GM18498 (cell line): ENCODE measurements at regions not wholly inside any gene's neighbourhood (a gene's known extent, or its start where the extent isn't known, plus 50 kb on each side); places are given as distances from the start of the nearest gene placed in this dataset.
"Not testable (repeated sequence)": the region's sequence is repeated elsewhere in the genome, so short reads cannot be mapped to it uniquely, and the experiment has no call there.

Source experiments
- ATAC-seq: cut with Tn5 transposase; IDR thresholded peaks from one replicate; pipeline ENCODE4 v1.9.1; 2021; ENCODE audit warnings: mild to moderate bottlenecking, moderate library complexity; ENCODE audit not compliant: unreplicated experiment

DNA sequence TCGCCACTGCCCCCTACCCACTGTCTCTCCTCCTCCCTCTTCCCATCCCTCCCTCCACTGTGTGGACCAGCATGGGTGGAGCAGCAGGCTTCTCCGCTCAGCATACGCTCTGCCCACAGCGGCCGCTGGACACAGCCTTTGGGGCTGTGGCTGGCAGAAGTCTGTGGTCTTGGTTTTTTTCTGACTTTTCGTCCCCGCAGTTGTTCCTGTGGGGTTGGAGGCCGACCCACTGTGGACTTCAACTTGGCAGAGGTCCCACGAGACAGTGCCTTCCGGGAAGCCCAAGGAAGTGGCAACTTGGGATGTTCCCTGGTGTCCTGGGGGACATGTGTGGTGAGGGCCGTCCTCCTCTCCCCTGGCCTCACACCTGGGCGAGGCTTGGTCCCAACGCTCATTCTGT lies 162.5 kb upstream of the C1orf174 start:
- ATAC-seq: no peak

DNA sequence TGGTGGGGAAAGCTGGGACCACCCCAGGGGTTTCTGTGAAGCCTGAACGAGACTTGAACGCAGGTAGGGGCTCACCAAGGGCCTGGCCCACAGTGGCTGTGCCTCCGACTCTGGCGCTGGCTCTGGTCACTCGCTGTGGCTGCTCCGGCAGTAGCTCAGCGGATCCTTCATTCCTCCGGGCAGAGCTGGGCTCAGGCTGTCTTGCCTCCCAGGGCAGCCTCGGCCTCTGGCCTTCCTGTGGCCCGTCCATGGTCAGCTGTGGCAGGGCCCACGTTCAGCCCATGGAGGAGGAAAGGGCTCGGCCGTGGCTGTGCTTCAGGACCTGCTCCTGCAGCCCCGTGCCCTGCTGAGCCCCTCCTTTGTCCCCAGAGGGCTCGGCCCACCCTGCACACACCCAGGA lies 162.9 kb upstream of the C1orf174 start:
- no peak for ATAC-seq

DNA sequence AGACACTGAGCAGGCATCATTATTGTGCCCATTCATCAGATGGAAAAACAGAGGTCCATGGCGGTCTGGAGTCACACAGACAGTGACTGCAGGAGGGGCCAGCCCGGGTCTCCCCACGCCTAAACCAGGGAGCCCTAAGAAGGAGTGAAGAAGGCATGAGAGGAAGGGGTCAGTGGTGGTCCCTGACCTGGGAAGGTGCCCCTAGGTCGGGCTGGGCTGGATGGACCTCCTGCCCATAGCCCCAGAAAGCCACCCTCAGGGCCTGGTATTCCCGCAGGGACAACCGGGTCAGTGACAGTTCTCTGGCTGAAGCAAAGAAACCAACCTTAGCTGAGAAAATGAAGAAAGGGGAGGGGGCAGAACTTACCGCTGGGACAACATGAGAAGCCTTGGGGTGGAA lies 163.4 kb upstream of the C1orf174 start:
- ATAC-seq: no peak

DNA sequence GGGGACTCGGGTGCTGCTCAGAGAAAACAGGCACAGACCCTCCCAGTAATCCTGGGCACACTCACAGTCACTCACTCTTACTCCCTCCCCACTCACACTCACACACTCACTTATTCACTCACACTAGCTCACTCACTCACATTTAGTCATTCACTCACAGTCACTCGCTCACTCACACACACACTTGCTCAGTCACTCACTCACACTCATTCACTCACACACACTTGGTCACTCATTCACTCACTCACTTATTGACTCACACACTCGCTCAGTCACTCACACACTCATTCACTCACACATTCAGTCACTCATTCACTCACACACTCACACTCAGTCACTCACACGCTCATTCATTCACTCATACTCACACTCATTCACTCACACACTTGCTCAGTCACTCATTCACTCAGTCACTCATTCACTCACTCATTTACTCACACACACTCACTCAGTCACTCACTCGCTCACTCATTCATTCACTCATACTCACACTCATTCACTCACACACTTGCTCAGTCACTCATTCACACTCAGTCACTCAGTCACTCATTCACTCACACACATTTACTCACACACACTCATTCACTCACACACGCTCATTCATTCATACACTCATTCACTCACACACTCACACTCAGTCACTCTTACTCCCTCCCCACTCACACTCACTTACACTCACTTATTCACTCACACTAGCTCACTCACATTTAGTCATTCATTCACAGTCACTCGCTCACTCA lies 164.2 kb upstream of the C1orf174 start:
- ATAC-seq: no peak

DNA sequence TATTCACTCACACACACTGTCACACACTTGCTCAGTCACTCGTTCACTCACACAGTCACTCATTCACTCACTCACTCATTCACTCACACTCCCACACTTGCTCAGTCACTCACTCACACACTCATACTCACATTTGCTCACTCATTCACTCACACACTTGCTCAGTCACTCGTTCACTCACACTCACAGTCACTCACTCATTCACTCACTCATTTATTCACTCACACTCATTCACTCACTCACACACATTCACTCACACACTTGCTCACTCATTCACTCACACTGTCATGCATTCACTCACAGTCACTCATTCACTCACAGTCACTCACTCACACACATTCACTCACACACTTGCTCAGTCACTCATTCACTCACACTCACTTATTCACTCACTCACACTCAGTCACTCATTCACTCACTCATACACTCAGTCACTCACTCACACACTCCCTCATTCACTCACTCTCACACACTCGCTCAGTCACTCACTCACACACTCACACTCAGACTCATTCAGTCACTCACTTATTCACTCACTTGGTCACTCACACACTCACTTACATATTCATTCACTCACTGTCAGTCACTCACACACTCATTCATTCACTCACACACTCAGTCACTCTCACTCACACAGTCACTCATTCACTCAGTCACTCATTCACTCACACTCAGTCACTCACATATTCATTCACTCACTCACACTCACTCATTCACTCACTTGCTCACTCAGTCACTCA lies 167.0 kb upstream of the C1orf174 start:
- ATAC-seq: no peak

DNA sequence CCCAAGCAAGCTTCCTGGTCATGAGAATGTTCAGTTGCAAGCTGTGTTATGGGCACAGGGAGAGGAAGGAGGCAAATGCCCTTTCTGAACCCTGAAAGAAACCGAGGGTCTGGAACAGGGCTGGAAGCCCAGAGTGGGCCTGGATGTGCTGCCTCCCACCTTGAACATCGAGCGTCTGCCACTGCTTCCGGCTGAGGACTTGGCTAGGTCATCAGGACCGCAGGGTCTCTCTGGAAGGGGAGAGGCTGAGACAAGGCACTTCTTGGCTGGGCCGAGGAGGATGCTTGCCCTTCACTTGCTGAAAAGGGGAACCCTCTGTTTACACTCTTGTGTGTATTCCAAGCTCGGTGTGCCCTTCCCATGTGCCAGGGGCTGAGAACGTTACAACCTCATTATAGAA lies 168.0 kb upstream of the C1orf174 start:
- ATAC-seq: no peak

DNA sequence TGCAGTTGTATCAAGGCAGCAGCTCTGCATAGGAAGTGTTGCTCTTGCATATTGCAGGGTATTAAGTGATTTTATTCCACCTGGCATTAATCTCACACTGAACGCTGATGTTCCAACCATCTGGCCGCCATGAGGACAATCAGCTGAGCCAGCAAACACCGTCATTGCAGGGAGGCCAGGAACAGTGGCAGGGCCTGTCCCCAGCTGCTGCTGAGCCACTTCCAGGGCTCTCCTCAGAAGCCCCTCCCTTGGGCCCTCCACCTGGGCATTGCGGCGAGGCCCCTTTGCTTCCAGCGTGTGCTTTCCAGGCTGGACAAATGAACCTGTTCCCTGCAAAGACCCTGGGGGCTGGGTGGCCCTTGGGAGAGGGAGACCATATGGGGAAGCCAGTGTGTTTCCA lies 171.6 kb upstream of the C1orf174 start:
- ATAC-seq: no peak

DNA sequence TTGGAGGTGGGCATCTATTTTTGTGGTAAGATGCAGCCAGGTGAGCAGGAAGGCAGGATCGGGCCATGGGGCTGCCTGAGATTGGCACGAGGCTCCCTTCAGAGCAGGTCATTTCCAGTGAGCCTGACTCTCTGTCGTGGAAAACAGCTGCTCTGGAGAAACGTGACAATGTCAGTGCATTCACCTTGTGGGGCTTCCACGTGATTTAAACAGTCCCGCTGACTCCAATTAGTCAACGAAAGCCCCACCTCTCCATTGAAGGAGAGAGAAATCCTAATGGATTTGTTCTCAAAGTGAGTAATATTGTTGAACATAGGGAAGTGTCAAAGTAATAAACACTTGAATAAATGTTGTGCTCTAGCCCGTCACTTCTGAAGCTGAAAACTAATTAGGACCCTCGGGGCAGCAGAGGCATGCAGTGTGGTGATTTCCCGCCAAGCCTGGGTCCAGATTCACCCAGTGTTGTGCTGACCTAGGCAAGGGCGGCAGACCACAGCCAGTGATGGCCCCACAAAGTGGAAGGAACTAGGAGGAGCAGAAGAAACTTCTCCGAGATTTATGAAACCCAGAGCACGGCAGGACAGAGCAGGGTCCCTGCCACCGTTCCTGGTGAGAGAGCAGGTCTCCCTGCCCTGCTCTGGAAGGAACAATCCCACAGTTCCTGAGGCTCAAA lies 172.5 kb upstream of the C1orf174 start:
- ATAC-seq: no peak

DNA sequence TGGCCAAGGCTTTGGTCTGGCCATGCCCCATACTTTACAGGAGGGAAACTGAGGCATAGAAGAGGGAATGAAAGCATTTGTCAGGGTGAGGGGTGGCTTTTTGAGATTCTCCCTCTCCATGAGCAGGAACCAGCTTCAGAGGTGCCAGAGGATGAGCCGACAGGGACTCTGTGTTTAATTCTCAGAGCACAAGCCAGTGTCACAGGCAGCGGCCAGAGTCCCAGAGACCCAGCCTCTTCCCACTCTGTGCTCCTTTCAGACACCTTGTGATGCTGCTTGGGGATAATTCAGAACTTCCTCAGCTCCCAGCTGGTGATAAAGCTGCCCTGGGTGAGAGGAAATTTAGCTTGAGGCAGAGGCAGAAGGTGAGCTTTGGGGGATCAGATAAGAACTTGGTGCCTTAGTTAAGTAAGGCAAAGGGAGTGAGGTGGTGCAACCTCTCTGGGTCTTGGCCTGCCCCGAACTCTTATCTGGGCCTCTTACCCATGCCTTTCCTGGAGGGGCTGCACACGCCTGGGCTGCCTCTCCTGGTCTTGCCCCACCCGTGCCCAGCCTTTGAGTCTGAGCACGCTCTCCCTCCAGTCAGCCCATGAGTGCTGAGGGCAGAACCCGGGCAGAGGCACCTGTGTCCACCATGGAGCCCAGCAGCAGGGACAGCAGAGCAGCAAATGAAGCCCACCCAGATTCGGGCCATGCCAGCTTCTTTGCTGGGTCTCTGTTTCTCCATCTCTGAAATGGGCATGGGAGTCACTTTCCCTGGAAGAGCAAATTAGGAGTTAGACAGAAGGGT lies 175.6 kb upstream of the C1orf174 start:
- ATAC-seq: no peak

DNA sequence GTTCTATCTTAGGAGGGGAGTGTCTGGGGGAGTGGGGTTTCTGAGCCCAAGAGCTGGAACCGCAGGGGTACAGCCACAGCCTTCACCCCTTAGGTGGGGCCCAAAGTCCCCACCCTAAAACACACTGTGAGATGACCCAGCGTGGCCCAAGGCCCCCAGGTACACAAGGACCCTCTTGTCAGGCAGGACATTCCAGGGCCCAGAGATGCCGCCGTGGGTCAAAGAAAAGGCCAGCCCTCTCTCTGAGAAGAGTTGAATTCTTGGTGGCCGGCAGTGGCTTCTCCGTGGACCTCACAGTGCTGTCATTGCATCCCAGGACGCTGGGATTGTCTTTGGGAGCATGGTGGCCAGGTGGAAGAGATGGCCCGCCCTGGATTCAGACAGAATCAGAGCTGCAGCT lies 176.3 kb upstream of the C1orf174 start:
- ATAC-seq: no peak

DNA sequence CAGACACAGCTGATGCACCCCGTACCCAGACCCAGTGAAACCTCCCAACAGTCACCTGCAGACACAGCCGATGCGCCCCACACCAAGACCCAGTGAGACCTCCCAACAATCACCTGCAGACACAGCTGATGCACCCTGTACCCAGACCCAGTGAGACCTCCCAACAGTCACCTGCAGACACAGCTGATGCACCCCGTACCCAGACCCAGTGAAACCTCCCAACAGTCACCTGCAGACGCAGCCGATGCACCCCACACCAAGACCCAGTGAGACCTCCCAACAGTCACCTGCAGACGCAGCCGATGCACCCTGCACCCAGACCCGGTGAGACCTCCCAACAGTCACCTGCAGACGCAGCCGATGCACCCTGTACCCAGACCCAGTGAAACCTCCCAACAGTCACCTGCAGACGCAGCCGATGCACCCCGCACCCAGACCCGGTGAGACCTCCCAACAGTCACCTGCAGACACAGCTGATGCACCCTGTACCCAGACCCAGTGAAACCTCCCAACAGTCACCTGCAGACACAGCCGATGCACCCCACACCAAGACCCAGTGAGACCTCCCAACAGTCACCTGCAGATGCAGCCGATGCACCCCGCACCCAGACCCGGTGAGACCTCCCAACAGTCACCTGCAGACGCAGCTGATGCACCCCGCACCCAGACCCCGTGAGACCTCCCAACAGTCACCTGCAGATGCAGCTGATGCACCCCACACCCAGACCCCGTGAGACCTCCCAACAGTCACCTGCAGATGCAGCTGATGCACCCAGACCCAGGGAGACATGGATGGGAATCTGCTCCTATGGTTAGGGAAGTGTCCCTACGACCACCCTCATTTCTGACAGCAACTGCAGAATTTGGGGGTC lies 178.3 kb upstream of the C1orf174 start:
- not testable (repeated sequence) for ATAC-seq

DNA sequence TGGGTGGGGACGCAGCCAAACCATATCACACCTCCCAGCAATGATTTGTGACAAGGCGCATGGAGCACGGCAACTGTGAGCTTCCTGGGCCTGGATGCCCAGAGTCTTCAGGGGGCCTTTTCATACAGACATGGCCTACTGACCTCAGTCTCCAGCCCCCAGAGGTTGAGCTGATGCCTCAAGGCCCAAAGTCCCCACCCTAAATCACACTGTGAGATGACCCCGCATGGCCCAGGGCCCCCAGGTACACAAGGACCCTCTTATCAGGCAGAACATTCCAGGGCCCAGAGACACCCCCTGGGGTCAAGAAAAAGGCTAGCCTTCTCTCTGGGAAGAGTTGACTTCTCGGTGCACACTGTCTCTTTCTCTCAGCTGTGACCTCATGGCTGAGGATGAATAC lies 179.7 kb upstream of the C1orf174 start:
- ATAC-seq: no peak

DNA sequence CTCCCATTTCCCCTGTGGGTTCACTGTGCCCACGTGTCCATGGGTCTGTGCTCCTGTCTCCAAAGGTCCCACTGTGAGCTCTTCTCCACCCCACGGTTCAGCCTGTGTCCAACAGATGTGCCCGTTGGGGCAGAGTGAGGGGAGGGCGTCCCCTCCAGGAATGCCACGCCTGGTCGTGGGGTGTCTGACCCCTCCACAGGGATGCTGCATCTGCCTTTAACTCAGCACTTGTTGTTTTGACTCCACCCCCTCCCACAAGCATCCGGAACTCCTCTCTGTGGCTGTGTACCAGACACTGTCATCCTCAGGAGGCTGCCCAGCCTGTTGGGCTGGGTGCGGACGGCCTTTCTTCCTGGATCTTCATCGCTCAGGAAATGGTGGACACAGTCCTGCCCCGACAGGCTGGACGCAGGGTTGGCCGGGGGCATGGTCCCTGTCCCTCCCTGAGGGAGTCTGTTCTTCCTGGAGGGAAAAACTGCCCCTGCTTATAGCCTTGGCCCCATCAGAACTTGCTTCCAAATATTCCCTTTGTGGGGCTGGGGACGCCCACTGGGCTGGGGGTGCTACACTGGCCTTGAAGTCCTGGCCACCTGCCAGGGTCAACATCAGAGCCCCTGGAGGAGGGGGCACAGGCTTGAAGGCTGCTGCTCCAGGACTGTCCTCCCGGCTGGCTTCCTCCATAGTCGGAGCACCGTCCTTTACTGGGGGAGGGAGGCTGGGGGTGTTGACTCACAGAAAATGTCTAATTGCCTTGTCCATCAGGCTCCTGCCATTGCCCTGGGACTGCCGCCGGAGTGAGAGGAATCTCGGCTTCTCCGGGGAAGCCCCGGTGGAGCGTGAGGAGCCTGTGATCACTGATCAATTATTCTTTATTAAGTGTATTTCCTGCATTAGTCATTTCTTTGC lies 182.0 kb upstream of the C1orf174 start:
- no peak for ATAC-seq

DNA sequence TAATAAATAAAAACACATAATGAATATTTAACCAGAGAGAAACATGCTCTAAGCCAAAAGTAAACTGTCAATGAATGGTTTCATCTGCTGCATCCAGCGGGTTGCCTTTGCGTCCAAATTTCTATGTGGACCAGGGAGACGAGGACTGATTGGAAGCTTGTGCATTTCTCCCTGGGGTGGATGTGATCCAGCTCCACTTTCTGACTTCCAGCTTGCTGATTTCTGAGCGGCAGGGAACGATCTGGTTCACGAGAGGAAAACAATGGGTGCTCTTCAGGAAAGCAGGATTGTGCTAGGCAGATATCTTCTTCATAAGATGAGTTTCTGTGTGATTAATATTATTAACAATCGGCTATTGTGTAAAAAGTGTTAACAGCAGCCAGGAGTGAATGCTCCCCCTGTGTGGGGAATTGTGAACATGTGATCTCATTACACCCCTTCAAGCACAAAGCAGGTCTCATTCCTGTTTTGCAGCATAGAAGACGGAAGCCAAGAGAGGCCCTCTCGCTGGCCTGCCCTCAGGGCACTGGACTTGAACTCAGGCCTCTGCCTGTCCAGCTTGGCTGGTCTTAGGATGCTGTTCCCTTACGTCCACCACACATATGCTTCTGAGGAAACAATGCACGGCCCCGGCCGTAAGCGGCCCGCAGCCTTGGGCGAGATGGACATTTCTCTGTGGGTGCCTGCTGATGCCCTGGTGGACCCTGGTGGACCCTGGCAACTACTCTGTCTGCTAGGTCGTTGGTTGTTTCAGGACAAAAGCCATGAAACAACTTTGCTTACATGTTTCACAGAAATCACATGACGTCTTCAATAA lies 183.4 kb upstream of the C1orf174 start:
- no peak for ATAC-seq

DNA sequence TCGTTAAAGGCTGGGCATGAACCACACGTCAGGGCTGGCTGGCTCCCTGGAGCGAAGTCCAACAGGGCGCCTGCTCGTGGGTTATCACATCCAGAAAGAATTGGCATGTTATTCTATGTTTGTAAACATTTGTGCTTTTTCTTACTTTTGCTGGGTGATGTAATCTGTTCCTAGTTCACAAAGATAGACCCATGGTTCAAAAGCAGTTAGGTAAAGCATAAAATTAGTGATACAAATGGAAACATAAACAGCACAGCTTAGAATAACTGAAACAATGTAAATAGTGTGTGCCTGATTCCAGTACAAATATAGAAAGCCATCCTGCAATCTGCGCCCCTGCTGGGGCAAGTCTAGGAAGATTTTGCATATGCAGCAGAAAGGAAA lies 184.0 kb upstream of the C1orf174 start:
- no peak for ATAC-seq

DNA sequence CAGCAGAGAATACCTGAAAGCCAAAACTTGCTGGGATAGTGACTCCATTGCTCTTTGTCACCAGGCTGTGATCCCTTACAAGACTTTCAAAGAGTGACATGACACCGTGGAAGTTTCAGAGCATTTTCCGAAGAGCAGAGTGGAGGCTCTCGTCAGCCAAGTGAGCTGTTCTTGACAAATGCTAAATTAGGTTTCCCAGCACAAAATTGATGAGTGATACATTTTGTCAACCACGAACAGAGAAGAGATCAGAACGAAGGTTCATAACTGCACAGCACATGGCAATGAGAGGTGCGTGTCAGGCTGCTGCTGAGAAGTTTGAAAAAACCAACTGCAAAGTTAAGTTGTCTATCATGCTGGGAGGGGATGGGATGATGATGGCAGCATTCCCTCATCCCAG lies 184.4 kb upstream of the C1orf174 start:
- ATAC-seq: no peak

DNA sequence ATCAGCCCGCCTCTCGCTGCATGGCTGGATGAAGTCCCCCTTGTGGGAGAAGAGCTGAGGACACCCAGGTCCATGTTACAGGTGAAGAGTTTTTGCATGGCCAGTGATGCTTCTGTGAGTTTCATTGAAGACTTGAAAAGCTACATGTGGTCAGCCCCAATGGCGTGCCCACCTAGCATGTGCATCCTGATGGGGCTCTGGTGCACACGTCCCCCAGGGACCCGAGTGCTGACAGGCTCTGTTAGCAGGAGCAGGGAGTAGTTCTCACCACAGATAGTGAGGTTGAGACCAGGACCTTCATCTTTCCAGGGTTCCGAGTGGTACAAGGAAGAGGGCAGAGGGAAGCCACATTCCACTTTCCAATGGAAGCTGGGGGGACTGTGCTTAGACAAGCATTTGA lies 184.8 kb upstream of the C1orf174 start:
- ATAC-seq: no peak

DNA sequence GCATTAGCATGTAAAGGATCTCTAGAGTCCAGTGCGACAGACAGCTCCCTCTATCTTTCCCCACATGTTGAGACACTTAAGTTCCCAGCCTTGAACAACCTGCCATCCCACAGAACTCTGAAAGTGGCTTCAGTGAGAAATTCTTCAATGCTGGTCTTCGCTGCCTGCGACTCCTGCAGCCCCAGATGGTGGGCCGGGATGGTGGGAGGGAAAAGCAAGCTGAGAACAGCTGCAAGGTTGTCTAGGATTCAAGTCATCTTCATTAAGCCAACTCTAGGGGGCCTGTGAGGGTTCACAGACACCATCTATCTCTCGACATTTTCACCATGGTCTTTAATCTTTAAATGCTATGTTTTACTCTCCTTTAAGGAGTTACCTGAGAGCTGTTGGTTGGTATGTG lies 185.5 kb upstream of the C1orf174 start:
- no peak for ATAC-seq
